LNCaP clone FGC (cell line): ENCODE measurements at regions not wholly inside any gene's neighbourhood (a gene's known extent, or its start where the extent isn't known, plus 50 kb on each side); places are given as distances from the start of the nearest gene placed in this dataset.

Source experiments
- DNase-seq: peaks from one replicate; pipeline ENCODE4 v3.0.0-alpha.2; 2011; ENCODE audit warnings: low read depth
- H3K4me3 ChIP-seq: 2 replicates; pipeline ENCODE4 v1.5.1; 2011; ENCODE audit warnings: mild to moderate bottlenecking, low read depth, low read length, control low read depth
- TF ChIP-seq, protein P1 (sequence below): IDR thresholded peaks from 2 replicates; pipeline ENCODE4 v1.5.1; 2012; ENCODE audit warnings: mild to moderate bottlenecking; ENCODE audit not compliant: control insufficient read depth, insufficient read depth; ENCODE audit errors: extremely low read depth

DNA sequence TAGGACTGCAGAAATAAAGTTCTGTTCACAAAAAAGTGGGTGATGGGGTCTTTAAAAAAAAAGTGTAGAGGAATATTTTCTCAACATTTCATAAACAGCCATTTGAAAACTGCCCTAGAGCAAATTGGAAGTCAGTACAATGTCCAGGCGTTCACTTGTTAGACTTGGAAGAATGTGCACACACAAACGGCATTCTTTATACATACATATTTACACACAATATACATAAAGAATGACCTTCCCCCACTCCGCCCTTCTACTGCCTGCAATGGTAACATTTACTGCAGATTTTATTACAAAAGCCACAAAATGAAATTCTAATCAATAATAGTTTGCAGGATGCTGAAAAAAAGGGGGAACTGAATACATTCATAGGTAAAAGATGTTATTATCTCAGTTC is 103.4 kb upstream of the TOX3 start:
- TF ChIP-seq, protein P1, sequence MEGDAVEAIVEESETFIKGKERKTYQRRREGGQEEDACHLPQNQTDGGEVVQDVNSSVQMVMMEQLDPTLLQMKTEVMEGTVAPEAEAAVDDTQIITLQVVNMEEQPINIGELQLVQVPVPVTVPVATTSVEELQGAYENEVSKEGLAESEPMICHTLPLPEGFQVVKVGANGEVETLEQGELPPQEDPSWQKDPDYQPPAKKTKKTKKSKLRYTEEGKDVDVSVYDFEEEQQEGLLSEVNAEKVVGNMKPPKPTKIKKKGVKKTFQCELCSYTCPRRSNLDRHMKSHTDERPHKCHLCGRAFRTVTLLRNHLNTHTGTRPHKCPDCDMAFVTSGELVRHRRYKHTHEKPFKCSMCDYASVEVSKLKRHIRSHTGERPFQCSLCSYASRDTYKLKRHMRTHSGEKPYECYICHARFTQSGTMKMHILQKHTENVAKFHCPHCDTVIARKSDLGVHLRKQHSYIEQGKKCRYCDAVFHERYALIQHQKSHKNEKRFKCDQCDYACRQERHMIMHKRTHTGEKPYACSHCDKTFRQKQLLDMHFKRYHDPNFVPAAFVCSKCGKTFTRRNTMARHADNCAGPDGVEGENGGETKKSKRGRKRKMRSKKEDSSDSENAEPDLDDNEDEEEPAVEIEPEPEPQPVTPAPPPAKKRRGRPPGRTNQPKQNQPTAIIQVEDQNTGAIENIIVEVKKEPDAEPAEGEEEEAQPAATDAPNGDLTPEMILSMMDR = no peak
- DNase-seq = no peak
- no peak overlapping the region for H3K4me3 ChIP-seq

DNA sequence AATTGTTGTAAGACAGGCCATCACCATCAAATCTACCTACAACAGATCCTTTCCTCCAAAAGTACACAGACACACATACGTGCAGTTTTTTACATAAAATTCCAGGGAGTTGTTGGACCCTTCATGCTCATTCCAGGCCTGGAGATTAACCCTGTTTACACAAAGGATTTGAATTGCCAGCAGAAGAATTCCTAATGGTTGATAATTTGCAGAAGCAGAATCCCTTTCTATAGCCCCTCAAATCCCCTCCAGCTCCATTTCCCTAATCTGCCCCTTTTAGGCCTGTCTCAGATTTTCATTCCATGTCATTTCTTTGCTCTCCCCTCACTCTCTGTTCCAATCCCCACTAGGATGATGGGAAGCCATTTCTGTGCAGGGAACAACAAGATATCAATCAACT is 102.9 kb upstream of the TOX3 start:
- H3K4me3 ChIP-seq = no peak overlapping the region
- DNase-seq = no peak
- TF ChIP-seq, protein P1 = no peak

DNA sequence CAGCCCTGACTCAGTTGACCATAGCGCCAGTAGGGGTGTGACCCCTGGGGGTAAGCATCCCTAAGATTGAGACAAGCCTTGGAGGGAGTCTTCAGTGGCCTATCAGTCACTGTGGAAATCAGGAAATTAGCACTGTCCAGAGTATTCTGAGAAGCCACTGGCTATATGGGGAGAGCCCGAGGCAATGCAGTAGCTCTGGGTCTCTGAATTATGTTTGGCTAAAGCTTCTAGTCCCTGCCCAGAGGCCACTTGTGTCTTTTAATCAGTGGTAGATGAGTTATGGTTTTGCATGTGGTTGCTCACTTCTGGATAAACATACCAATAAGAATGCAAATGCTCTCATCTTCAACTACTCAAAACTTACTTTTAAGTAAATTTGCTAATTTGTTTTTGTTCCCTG is 100.6 kb upstream of the TOX3 start:
- TF ChIP-seq, protein P1 = no peak
- no peak for DNase-seq
- H3K4me3 ChIP-seq = no peak overlapping the region

DNA sequence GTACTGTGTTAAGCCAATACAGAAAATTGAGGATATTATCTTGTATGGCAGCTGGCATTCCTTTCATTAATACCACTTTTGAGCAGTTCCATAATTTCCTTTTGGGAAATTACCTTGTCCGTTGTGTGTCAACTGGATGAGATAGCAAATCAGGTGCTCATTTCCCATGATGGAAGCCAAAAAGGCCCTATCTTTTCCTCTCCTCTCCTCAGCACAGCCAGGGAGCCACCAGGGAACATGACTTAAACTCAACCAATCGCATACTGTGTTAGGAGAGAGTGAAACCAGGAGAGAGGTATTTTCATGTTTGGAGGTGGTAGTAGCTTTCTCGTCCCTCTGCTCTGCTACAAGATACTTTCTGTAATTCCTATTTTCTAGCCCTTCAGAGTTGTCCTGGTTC is 96.1 kb upstream of the TOX3 start:
- TF ChIP-seq, protein P1 = no peak
- no peak overlapping the region for H3K4me3 ChIP-seq
- DNase-seq = no peak

DNA sequence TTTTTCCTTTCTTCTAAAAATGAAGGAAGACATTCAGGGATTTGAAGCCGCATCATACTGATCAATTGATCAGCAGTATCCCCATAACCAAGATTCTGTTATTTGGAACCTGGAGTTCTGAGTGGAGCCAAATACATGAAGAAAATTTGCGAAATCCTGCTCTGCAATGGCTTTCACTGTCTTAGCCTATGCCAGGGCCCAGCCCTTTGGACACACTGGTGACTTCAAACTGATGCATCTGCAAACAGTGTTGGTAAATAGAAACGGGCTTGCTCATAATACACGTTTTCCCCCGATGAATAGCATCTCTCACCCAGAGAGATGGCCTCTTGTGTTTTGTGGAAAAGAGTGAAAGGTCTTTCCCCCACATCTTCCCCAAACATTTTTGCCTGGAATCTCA is 87.6 kb upstream of the TOX3 start:
- H3K4me3 ChIP-seq = no peak overlapping the region
- no peak for DNase-seq
- TF ChIP-seq, protein P1 = no peak

DNA sequence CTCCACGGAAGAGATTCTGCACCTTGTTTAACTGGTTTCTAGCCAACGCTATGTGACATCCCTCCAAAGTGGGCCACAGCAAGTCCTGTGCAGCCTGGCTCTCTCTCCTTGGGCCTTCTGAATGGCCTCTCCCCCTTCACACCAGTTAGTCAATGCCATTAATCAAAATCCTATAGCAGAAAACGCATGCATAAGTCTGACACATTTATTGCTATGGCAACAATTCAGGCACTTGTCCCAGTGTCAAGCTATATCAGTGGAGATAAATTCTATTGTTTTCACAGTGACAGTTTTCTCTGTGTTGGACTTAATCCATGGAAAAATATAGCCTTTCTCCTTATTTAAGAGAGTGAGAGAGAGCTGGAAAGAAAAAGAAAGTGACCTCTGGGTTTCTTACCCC is 87.2 kb upstream of the TOX3 start:
- TF ChIP-seq, protein P1 = no peak
- DNase-seq = no peak

DNA sequence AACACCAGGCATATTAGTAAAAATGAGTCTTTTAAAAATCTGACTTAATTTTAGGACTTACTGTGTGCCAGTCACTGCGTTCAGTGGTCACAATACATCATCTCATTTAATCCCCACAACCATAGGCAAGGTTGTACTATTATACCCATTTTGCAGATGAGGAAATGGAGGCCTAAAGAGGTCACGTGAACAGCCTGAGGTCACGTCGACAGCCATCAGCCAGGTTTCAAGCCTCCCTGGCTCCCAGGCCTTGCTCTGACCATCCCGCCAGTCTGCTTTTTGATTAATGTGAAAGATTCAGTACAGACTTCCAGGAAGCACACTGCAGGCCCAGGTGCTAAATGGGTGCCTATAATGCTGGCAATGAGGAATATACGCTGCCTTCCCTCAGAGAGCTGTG is 86.3 kb upstream of the TOX3 start:
- no peak for DNase-seq
- TF ChIP-seq, protein P1 = no peak
- H3K4me3 ChIP-seq = no peak overlapping the region

More for the DNA sequence above, 87.2 kb upstream of the TOX3 start:
- no peak overlapping the region for H3K4me3 ChIP-seq
